Coronary artery (tissue), 2 donors: ENCODE measurements at regions not wholly inside any gene's neighbourhood (a gene's known extent, or its start where the extent isn't known, plus 50 kb on each side); places are given as distances from the start of the nearest gene placed in this dataset.
"Not testable (repeated sequence)": the region's sequence is repeated elsewhere in the genome, so short reads cannot be mapped to it uniquely, and the experiment has no call there.

Source experiments
- DNase-seq: peaks from one replicate; pipeline ENCODE4 v3.0.0-alpha.2; 2017; ENCODE audit warnings: low spot score
- H3K27ac ChIP-seq, 2 donors: fragments of 200-600 bp; sonication (generic); one replicate each; pipeline ENCODE4 v1.5.1; 2016 to 2019
- H3K4me3 ChIP-seq: fragments of 200-600 bp; sonication (generic); 2 replicates; pipeline ENCODE4 v1.5.1; 2016; ENCODE audit warnings: mild to moderate bottlenecking, moderate library complexity
- CTCF ChIP-seq: fragments of 200-600 bp; sonication (generic); IDR thresholded peaks from one replicate; pipeline ENCODE4 v1.5.1; 2019; ENCODE audit warnings: antibody characterized with exemption

GRCh38 chr11:130979386-130979972 lies 63.2 kb upstream of the SNX19 start:
- TF ChIP-seq CTCF, result no peak
- no peak for DNase-seq
- Histone ChIP-seq H3K27ac (no peak overlapping the region), H3K4me3 (no peak overlapping the region)

DNA sequence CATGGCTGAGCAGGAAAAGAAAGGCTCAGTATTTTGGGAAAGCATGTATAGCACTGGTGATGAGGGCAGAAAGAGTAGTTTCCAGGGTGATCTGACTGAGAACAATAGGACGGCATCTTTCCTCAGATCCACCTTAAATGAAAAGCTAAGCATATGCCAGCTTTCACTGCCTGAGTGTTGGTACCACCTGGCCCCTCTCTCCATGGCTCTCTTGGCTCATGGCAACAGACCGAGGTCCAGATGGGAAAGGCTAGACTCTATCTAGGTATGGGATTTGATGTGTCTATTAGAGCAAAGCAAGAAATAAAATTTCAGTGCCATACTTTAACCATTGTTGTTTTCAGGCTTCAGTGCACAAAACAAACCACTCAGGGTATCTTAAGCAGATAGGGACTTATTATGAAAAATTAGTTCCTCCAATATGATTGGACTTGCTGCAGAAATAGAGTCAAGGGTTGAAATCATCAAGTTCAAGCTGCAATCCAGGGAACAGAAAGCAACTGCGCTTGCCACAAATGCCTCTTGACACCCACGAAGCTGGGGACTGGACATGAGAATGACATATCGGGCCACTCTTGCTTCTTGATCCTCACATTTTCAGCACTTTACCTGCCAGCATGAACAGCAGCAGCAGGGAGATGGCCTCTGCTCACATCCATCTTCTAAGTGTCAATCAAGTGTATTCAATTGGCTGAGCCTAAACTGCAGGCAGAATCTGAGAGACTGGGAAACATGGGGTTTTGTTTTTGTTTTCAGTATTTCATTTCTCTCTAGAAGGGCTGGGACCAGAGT lies 64.0 kb upstream of the SNX19 start:
- Histone ChIP-seq H3K4me3 (no peak overlapping the region), H3K27ac (no peak overlapping the region)
- DNase-seq, result no peak
- TF ChIP-seq CTCF, result no peak

DNA sequence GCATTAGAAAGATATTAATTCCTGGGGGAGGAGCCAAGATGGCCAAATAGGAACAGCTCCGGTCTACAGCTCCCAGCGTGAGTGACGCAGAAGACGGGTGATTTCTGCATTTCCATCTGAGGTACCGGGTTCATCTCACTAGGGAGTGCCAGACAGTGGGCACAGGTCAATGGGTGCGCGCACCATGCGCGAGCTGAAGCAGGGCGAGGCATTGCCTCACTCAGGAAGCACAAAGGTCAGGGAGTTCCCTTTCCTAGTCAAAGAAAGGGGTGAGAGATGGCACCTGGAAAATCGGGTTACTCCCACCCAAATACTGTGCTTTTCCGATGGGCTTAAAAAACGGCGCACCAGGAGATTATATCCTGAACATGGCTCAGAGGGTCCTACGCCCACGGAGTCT lies 68.0 kb upstream of the SNX19 start:
- H3K4me3 ChIP-seq, H3K27ac ChIP-seq, DNase-seq: not testable (repeated sequence)

GRCh38 chr11:130992788-130993187 lies 76.5 kb upstream of the SNX19 start:
- H3K4me3 ChIP-seq, result no peak overlapping the region
- TF ChIP-seq CTCF, result no peak
- no peak for DNase-seq
- H3K27ac ChIP-seq, result no peak overlapping the region

DNA sequence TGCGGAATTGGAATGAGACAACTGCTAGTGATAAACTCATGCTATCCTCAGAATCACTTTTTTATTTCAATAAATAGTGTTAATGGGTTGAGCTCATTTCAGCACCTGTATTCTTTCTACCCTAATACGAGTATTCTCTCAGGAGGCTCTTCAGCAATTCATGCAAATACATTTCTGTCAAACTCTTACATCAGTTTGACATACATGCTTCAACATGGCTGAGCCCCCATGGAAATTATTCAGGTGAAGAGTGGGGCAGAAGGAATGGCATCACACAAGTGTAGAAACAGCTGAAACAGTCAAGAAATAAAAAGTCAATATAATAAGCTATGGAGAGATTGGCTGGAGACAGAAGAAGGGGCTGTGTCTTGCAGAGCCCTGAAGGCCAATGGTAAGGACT lies 77.8 kb upstream of the SNX19 start:
- DNase-seq, result no peak
- H3K4me3 ChIP-seq, result no peak overlapping the region
- no peak overlapping the region for H3K27ac ChIP-seq
- TF ChIP-seq CTCF, result no peak

DNA sequence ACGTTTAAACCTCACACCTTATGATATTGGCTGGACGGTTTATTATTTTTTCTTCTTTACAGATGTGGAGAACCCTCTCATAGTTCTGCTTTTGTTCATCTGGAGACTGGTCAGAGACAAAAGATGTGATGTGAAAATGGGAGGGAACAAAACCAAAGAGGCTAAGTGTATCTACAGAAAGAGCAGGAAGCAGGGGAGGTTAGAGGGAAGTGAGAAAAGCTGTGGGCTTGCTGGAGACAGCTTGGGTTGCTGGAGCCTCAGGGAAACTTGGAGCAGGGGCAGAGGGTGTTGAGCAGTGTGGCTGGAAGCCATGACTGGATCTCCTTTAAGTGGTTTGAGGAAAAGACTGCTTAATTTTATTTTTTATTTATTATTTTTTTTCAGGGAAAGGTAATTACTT lies 79.0 kb upstream of the SNX19 start:
- Histone ChIP-seq H3K4me3 (no peak overlapping the region), H3K27ac (no peak overlapping the region)
- DNase-seq, result no peak
- no peak for TF ChIP-seq CTCF

GRCh38 chr11:130997278-130997677 lies 81.0 kb upstream of the SNX19 start:
- DNase-seq, result no peak
- no peak overlapping the region for H3K4me3 ChIP-seq
- TF ChIP-seq CTCF, result no peak
- H3K27ac ChIP-seq, result no peak overlapping the region
